GM12878 (cell line): ENCODE measurements at regions not wholly inside any gene's neighbourhood (a gene's known extent, or its start where the extent isn't known, plus 50 kb on each side); places are given as distances from the start of the nearest gene placed in this dataset.

ENCODE experiments used
- ATAC-seq: fragments of 200-7000 bp; cut with Tn5 transposase; 3 replicates; pipeline ENCODE4 v1.9.1; 2020; ENCODE audit warnings: mild to moderate bottlenecking, moderate library complexity
- BruUV-seq: library from RNA; stranded (reverse); fragments of 400-500 nt; replicated peaks from 2 replicates; lab custom pipeline; 2021; lab: Mats Ljungman, UMichigan
- CTCF ChIA-PET: fragments of 300-600 bp; sonication (Branson Sonifier 250); formaldehyde crosslinking; extraction: SDS; loops from one replicate; lab custom pipeline; 2021; ENCODE audit warnings: inconsistent platforms; lab: Yijun Ruan, JAX
- POLR2A ChIA-PET: fragments of 350-600 bp; formaldehyde crosslinking; extraction: SDS; loops from one replicate; lab custom pipeline; 2021; ENCODE audit warnings: inconsistent platforms; lab: Charles Lee
- RAD21 ChIA-PET: fragments of 300-600 bp; sonication (Branson Sonifier 250); formaldehyde crosslinking; loops from one replicate; lab custom pipeline; 2023; ENCODE audit warnings: antibody characterized with exemption; ENCODE audit not compliant: unreplicated experiment; lab: Charles Lee
- SMC1A ChIA-PET: fragments of 300-600 bp; sonication (Branson Sonifier 250); formaldehyde crosslinking; loops from one replicate; lab custom pipeline; 2023; ENCODE audit not compliant: unreplicated experiment, uncharacterized antibody; lab: Charles Lee
- DNase-seq: peaks from one replicate; pipeline ENCODE4 v3.0.0-alpha.2; 2011; ENCODE audit warnings: low read depth, low spot score
- FAIRE-seq: peaks from 3 replicates; lab custom pipeline; 2011; peaks lifted over from hg19 to GRCh38; lab: Jason Lieb, UNC
- H2AFZ ChIP-seq: 2 replicates; pipeline ENCODE4 v1.6.0; 2011; ENCODE audit warnings: low read depth, low read length, control low read depth; ENCODE audit not compliant: control insufficient read depth
- H3K27ac ChIP-seq: 2 replicates; pipeline ENCODE4 v1.5.1; 2011; ENCODE audit warnings: control low read depth; ENCODE audit not compliant: control insufficient read depth, insufficient read depth
- H3K27me3 ChIP-seq, 2 experiments: replicated peaks in 1 of 2; 2 replicates each; pipeline versions ENCODE4 v1.6.0 to v1.6.1; 2011; ENCODE audit warnings: low read length in 1 of 2; ENCODE audit not compliant: control insufficient read depth in 2 of 2, insufficient read depth in 2 of 2
- H3K36me3 ChIP-seq, 2 experiments: 2 replicates each; pipeline ENCODE4 v1.5.1; 2011; ENCODE audit warnings: low read length in 1 of 2; ENCODE audit not compliant: control insufficient read depth in 2 of 2, insufficient read depth in 2 of 2
- H3K4me1 ChIP-seq: 2 replicates; pipeline ENCODE4 v1.6.1; 2011; ENCODE audit warnings: mild to moderate bottlenecking, low read length, moderate library complexity, mixed read lengths; ENCODE audit not compliant: control insufficient read depth, insufficient read depth
- H3K4me2 ChIP-seq: 2 replicates; pipeline ENCODE4 v1.6.0; 2011; ENCODE audit warnings: control low read depth; ENCODE audit not compliant: control insufficient read depth, insufficient read depth
- H3K4me3 ChIP-seq: fragments of 200-600 bp; sonication (generic); 2 replicates; pipeline ENCODE4 v1.5.1; 2016
- H3K79me2 ChIP-seq: 2 replicates; pipeline ENCODE4 v1.6.0; 2011; ENCODE audit warnings: low read length; ENCODE audit not compliant: control insufficient read depth, insufficient read depth
- H3K9ac ChIP-seq: 2 replicates; pipeline ENCODE4 v1.8.0; 2011; ENCODE audit warnings: low read length, control low read depth, mixed read lengths; ENCODE audit not compliant: control insufficient read depth, insufficient read depth
- H3K9me3 ChIP-seq: replicated peaks from 3 replicates; pipeline ENCODE4 v1.5.1; 2011; ENCODE audit warnings: mild to moderate bottlenecking, low read length; ENCODE audit not compliant: control insufficient read depth, insufficient read depth
- H4K20me1 ChIP-seq: 2 replicates; pipeline ENCODE4 v1.6.0; 2011; ENCODE audit not compliant: control insufficient read depth, insufficient read depth
- ASH2L ChIP-seq: fragments of 300-600, 200-600 bp; sonication (generic); IDR thresholded peaks from 2 replicates; pipeline ENCODE4 v1.6.1; 2017; ENCODE audit warnings: low read depth, mild to moderate bottlenecking, borderline replicate concordance
- BCL11A ChIP-seq: IDR thresholded peaks from 2 replicates; pipeline ENCODE4 v1.6.1; 2011; ENCODE audit warnings: low read depth, low read length
- JUNB ChIP-seq: IDR thresholded peaks from 2 replicates; pipeline ENCODE4 v1.6.1; 2016; ENCODE audit warnings: antibody characterized with exemption, mild to moderate bottlenecking
- NFXL1 ChIP-seq: fragments of 450-650 bp; IDR thresholded peaks from 2 replicates; pipeline ENCODE4 v1.6.1; 2017; ENCODE audit warnings: antibody characterized with exemption, mild to moderate bottlenecking, borderline replicate concordance
- RUNX3 ChIP-seq: IDR thresholded peaks from 2 replicates; pipeline ENCODE4 v1.6.1; 2012; ENCODE audit warnings: low read length, inconsistent platforms
- SMARCA5 ChIP-seq: fragments of 450-650 bp; IDR thresholded peaks from 2 replicates; pipeline ENCODE4 v1.6.1; 2017; ENCODE audit warnings: mild to moderate bottlenecking
- TCF12 ChIP-seq: IDR thresholded peaks from 2 replicates; pipeline ENCODE4 v1.6.1; 2011; ENCODE audit warnings: low read depth, mild to moderate bottlenecking, low read length
- WGBS: methylation state at CpG from one replicate; pipeline ENCODE4 v1.1.6; 2016; ENCODE audit warnings: low lambda C conversion rate; ENCODE audit not compliant: insufficient replicate concordance, insufficient coverage; ENCODE audit errors: missing lambda C conversion rate; 5-methylcytosine and 5-hydroxymethylcytosine counted together
- in situ Hi-C: fragments of 300-500 bp; cut with MboI; formaldehyde crosslinking; loops from 9 replicates; pipeline ENCODE4 v1.14.3; 2018; ENCODE audit warnings: mixed read lengths
- intact Hi-C: fragments of 100-400 bp; cut with micrococcal nuclease; formaldehyde crosslinking; loops from one replicate; pipeline ENCODE4 v1.14.2; 2022; ENCODE audit not compliant: unreplicated experiment
- TF ChIP-seq, protein P1 (sequence below): IDR thresholded peaks from 2 replicates; pipeline ENCODE4 v1.6.1; 2011; ENCODE audit warnings: low read depth, mild to moderate bottlenecking, low read length, moderate library complexity, borderline replicate concordance; ENCODE audit errors: extremely low read depth

GRCh38 chr6:21906826-21907225, 313.3 kb downstream of the SOX4 start:
- no TSS peak for BruUV-seq
- intact Hi-C loops (no loop called here), in situ Hi-C loops (no loop called here)
- H3K9ac ChIP-seq: no peak overlapping the region
- H3K27me3 ChIP-seq: no peaks in the 10 kb centered on the region
- ATAC-seq (no peak), DNase-seq (no peak), FAIRE-seq (no peak)
- ChIA-PET SMC1A (interaction anchor here (0.7 to 1.4 kb wide), 2 partner anchors 11 to 74 kb away, joined by 4 to 5 read pairs; no protein-coding TSS in a partner anchor), POLR2A (interaction anchor here (0.7 kb wide), 1 partner anchor 292 kb away, joined by 3 read pairs; no protein-coding TSS in a partner anchor), CTCF (no interaction called here), RAD21 (interaction anchor here (0.6 to 0.7 kb wide), 2 partner anchors 862 to 951 kb away, joined by 3 read pairs; no protein-coding TSS in a partner anchor)
- no peaks in the 10 kb centered on the region for H3K4me1 ChIP-seq
- H4K20me1 ChIP-seq: no peaks in the 10 kb centered on the region
- no peak overlapping the region for H3K4me2 ChIP-seq
- H3K27ac ChIP-seq: no peak overlapping the region
- no peak overlapping the region for H2AFZ ChIP-seq
- H3K36me3 ChIP-seq: no peaks in the 10 kb centered on the region
- no peak overlapping the region for H3K4me3 ChIP-seq
- TF ChIP-seq NFXL1: no peak
- TF ChIP-seq ASH2L: no peak
- TF ChIP-seq TCF12: no peak
- TF ChIP-seq JUNB: 0 out of 2 replicates have a peak, but pooled peaks have one; percentile 36
- no peaks in the 10 kb centered on the region for H3K9me3 ChIP-seq
- no peaks in the 10 kb centered on the region for H3K79me2 ChIP-seq

DNA sequence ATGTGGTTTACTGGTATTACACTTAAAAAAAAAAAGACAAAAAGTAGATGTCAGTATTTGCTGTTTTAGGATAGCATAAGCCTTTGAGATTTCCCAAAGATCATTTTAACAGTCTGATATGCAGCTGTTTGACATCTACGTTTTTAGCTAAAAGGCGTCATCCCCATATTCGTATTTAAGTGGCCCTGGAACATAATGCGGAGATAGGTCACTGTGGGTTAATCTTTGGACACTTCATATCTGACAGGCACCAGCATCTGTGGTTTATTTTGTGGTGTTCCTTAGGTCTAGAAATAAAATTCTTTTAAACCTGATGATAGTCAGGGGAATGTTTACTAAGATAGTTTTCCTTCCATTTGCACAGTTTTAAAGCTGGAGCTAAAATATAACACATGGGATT, 313.7 kb downstream of the SOX4 start:
- peak; percentile 23; the same call in 1 of the 2 replicates for TF ChIP-seq RUNX3
- TF ChIP-seq BCL11A: no peak
- no peak for TF ChIP-seq SMARCA5
- TF ChIP-seq, protein P1, sequence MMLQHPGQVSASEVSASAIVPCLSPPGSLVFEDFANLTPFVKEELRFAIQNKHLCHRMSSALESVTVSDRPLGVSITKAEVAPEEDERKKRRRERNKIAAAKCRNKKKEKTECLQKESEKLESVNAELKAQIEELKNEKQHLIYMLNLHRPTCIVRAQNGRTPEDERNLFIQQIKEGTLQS: no peak
- intact Hi-C loops: no loop called here
- no peaks in the 10 kb centered on the region for H3K4me1 ChIP-seq
- H3K9me3 ChIP-seq: no peaks in the 10 kb centered on the region
- FAIRE-seq: no peak
- ChIA-PET RAD21 (interaction anchor here (0.7 kb wide), 1 partner anchor 862 kb away, joined by 3 read pairs; no protein-coding TSS in a partner anchor), POLR2A (interaction anchor here (0.7 kb wide), 1 partner anchor 292 kb away, joined by 3 read pairs; no protein-coding TSS in a partner anchor), SMC1A (interaction anchor here (0.7 to 1.4 kb wide), 2 partner anchors 11 to 74 kb away, joined by 4 to 5 read pairs; no protein-coding TSS in a partner anchor), CTCF (no interaction called here)
- ATAC-seq: no peak
- BruUV-seq: no TSS peak
- no peak overlapping the region for H3K4me2 ChIP-seq
- H3K79me2 ChIP-seq: no peaks in the 10 kb centered on the region
- WGBS: 89% methylated on average over 4 of the region's 4 CpGs
- H3K27me3 ChIP-seq: no peaks in the 10 kb centered on the region
- H2AFZ ChIP-seq: no peak overlapping the region
- no peak overlapping the region for H3K9ac ChIP-seq
- H3K4me3 ChIP-seq: no peak overlapping the region
- H3K36me3 ChIP-seq: no peaks in the 10 kb centered on the region
- no peak overlapping the region for H3K27ac ChIP-seq
- in situ Hi-C loops: no loop called here
- no peak for DNase-seq
- no peaks in the 10 kb centered on the region for H4K20me1 ChIP-seq
